ENCODE measurements at regions not wholly inside any gene's neighbourhood (a gene's known extent, or its start where the extent isn't known, plus 50 kb on each side); places are given as distances from the start of the nearest gene placed in this dataset.
"Not testable (repeated sequence)": the region's sequence is repeated elsewhere in the genome, so short reads cannot be mapped to it uniquely, and the experiment has no call there.

DNA sequence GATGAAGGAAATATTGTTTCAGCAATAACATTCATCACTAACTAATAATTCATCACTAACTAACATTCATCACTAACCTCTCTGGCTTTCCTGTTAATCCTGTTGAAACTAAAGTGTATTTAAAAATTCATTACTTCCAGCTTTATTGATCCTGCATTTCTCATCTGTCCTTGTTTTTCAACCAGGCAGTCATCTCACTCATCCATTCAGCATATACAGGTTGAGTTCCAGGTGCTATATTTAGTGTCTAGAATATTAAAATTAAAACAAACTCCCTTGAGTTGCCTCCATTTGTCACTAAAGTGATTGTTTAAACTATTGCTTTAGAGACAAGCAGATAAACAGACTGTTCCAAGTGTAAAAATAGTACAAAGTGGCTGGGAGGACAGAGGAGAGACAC lies 58.1 kb downstream of the ATXN7L3B start:
- no peaks in the 10 kb centered on the region for H3K4me1 Mint-ChIP-seq (ENCODE audit: unreplicated experiment)
- no peaks in the 10 kb centered on the region for H3K27me3 Mint-ChIP-seq (ENCODE audit: unreplicated experiment)
- no peak for DNase-seq (ENCODE audit: low spot score)
- no peaks in the 10 kb centered on the region for H3K36me3 Mint-ChIP-seq (ENCODE audit: low read depth, unreplicated experiment)
- no peak overlapping the region for H3K4me3 Mint-ChIP-seq (ENCODE audit: unreplicated experiment)
- no peaks in the 10 kb centered on the region for H3K9me3 Mint-ChIP-seq (ENCODE audit: unreplicated experiment)
- H3K27ac Mint-ChIP-seq (ENCODE audit: unreplicated experiment): no peak overlapping the region
- TF ChIP-seq, protein P1, sequence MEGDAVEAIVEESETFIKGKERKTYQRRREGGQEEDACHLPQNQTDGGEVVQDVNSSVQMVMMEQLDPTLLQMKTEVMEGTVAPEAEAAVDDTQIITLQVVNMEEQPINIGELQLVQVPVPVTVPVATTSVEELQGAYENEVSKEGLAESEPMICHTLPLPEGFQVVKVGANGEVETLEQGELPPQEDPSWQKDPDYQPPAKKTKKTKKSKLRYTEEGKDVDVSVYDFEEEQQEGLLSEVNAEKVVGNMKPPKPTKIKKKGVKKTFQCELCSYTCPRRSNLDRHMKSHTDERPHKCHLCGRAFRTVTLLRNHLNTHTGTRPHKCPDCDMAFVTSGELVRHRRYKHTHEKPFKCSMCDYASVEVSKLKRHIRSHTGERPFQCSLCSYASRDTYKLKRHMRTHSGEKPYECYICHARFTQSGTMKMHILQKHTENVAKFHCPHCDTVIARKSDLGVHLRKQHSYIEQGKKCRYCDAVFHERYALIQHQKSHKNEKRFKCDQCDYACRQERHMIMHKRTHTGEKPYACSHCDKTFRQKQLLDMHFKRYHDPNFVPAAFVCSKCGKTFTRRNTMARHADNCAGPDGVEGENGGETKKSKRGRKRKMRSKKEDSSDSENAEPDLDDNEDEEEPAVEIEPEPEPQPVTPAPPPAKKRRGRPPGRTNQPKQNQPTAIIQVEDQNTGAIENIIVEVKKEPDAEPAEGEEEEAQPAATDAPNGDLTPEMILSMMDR (IDR thresholded peaks at IDR 0.05; ENCODE audit: unreplicated experiment): no peak

DNA sequence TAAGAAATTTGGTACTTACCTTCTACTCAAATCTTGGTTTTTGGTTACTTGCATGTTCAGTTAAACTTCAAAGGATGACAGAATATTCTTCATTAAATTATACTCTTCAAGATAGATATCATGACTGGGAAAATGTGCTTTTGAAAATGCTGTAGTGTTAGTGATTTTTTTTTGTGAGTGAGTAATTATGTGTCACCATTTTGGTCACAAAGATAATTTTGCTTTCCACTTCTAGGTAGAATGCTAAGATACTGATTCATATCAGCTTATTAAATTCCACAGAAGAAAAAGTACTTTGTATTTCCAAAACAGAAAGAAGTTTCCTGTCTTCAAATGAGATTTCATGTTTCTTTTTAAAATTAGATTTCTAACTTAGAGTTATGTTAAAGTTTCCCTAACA lies 61.2 kb downstream of the ATXN7L3B start:
- Mint-ChIP-seq H3K9me3 (ENCODE audit: unreplicated experiment) (peaks cover 5% of the 10 kb centered on the region), H3K27ac (ENCODE audit: unreplicated experiment) (no peak overlapping the region), H3K4me1 (ENCODE audit: unreplicated experiment) (no peaks in the 10 kb centered on the region), H3K4me3 (ENCODE audit: unreplicated experiment) (no peak overlapping the region), H3K36me3 (ENCODE audit: low read depth, unreplicated experiment) (no peaks in the 10 kb centered on the region), H3K27me3 (ENCODE audit: unreplicated experiment) (no peaks in the 10 kb centered on the region)
- TF ChIP-seq, protein P1 (IDR thresholded peaks at IDR 0.05; ENCODE audit: unreplicated experiment): no peak
- DNase-seq (ENCODE audit: low spot score): no peak

DNA sequence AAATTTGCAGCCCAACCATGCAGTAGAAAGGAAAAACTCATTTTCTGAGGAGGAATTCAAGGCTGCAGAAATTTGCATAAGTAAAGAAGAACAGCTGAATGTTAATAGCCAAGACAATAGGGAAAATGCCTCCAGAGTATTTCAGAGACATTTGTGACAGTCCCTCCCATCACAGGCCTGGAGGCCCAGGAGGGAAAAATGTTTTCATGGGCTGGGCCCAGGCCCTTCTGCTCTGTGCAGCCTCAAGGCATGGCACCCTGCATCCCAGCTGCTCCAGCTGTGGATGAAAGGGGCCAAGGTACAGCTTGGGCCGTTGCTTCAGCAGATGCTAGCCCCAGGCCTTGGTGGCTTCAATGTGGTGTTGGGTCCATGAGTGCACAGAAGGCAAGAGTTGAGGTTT lies 62.3 kb downstream of the ATXN7L3B start:
- H3K4me1 Mint-ChIP-seq (ENCODE audit: unreplicated experiment): no peaks in the 10 kb centered on the region

DNA sequence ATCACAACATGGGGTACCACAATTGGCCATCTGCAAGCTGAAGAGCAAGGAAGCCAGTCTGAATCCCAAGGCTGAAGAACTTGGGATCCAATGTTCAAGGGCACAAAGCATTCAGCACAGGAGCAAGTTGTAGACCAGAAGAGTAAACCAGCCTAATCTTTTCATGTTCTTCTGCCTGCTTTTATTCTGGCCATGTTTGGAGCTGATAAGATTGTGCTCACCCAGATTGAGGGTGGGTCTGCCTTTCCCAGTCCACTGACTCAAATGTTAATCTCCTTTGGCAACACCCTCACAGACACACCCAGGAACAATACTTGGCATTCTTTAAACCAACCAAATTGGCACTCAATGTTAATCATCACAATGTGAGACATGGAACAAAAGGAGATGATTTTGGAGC lies 63.2 kb downstream of the ATXN7L3B start:
- DNase-seq (ENCODE audit: low spot score); H3K27ac Mint-ChIP-seq (ENCODE audit: unreplicated experiment); H3K27me3 Mint-ChIP-seq (ENCODE audit: unreplicated experiment); H3K36me3 Mint-ChIP-seq (ENCODE audit: low read depth, unreplicated experiment); H3K4me1 Mint-ChIP-seq (ENCODE audit: unreplicated experiment); H3K9me3 Mint-ChIP-seq (ENCODE audit: unreplicated experiment); H3K4me3 Mint-ChIP-seq (ENCODE audit: unreplicated experiment): not testable (repeated sequence)

More for the DNA sequence above, 62.3 kb downstream of the ATXN7L3B start:
- Mint-ChIP-seq H3K9me3 (ENCODE audit: unreplicated experiment) (peaks cover 5% of the 10 kb centered on the region), H3K27ac (ENCODE audit: unreplicated experiment) (no peak overlapping the region), H3K4me3 (ENCODE audit: unreplicated experiment) (no peak overlapping the region), H3K27me3 (ENCODE audit: unreplicated experiment) (no peaks in the 10 kb centered on the region), H3K36me3 (ENCODE audit: low read depth, unreplicated experiment) (no peaks in the 10 kb centered on the region)
- DNase-seq (ENCODE audit: low spot score): no peak
- TF ChIP-seq, protein P1 (IDR thresholded peaks at IDR 0.05; ENCODE audit: unreplicated experiment): no peak

DNA sequence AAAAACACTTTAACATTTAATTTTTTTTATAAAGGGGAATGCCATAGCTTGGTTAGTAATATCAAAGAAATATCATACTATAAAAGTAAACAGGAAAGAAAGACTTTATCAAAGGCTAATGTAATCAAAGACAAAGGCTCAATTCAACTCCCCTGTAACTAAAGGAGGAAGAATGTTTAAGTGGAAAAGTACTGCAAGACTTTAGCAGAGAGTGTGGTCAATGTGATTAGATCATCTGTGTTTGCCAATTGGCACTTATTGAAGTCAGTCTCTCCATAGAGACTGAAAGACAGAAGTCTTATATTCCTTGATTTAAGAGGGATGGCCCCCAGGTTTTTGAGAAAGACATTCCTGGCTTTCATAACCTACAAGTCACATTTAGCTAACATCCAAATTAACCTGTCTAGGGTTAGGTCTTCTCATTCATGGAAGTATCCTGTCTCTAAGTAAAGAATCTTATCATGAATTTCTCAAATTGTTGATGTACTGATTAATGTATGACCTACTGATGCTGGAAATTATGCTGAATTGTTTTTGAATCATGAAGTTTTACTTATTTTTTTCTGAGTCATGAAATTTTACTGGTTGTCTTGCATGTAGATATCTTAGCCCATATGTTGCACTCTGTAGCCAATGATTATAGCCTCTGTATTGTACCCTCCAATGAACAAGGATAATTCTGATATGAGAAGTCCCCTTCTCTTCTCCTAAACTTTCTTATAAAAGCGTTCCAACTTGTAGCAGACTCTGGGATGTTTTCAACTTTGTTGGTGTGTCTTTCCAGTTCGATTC lies 65.4 kb downstream of the ATXN7L3B start:
- H3K27me3 Mint-ChIP-seq (ENCODE audit: unreplicated experiment): peaks cover 2% of the 10 kb centered on the region
- H3K4me3 Mint-ChIP-seq (ENCODE audit: unreplicated experiment): no peak overlapping the region
- no peak for DNase-seq (ENCODE audit: low spot score)
- H3K27ac Mint-ChIP-seq (ENCODE audit: unreplicated experiment): no peak overlapping the region
- peaks cover 5% of the 10 kb centered on the region for H3K9me3 Mint-ChIP-seq (ENCODE audit: unreplicated experiment)
- no peaks in the 10 kb centered on the region for H3K36me3 Mint-ChIP-seq (ENCODE audit: low read depth, unreplicated experiment)
- H3K4me1 Mint-ChIP-seq (ENCODE audit: unreplicated experiment): no peaks in the 10 kb centered on the region
- TF ChIP-seq, protein P1 (IDR thresholded peaks at IDR 0.05; ENCODE audit: unreplicated experiment): no peak
